Activated CD4-positive, alpha-beta T cell treated with anti-CD3 and anti-CD28 coated beads, Interleukin-2, amount 50 U/mL, for 16 hours (primary cell): ENCODE measurements at regions not wholly inside any gene's neighbourhood (a gene's known extent, or its start where the extent isn't known, plus 50 kb on each side); places are given as distances from the start of the nearest gene placed in this dataset.
A peak's percentile ranks its signal among the peaks of the same experiment; 100 is the strongest.
"Not testable (repeated sequence)": the region's sequence is repeated elsewhere in the genome, so short reads cannot be mapped to it uniquely, and the experiment has no call there.

Experiments
- DNase-seq: peaks from one replicate; pipeline ENCODE4 v3.0.0-alpha.2; 2020

GRCh38 chr14:88986146-88986841, 161.8 kb downstream of the TTC8 start:
- no peak for DNase-seq

GRCh38 chr14:88986908-88987307, 162.5 kb downstream of the TTC8 start:
- DNase-seq: not testable (repeated sequence)

- no peak for DNase-seq
Measured at GRCh38 chr14:88987516-88987915, 163.1 kb downstream of the TTC8 start.

GRCh38 chr14:88989911-88990310, 165.5 kb downstream of the TTC8 start:
- no peak for DNase-seq

- DNase-seq: no peak
Measured at GRCh38 chr14:88990856-88991255, 166.4 kb downstream of the TTC8 start.

- DNase-seq: no peak
Measured at GRCh38 chr14:88992011-88992410, 167.6 kb downstream of the TTC8 start.

GRCh38 chr14:88993946-88994345, 169.5 kb downstream of the TTC8 start:
- no peak for DNase-seq

GRCh38 chr14:88995437-88996198, 171.2 kb downstream of the TTC8 start:
- DNase-seq: no peak

- DNase-seq: no peak
Measured at GRCh38 chr14:88998027-88998426, 173.6 kb downstream of the TTC8 start.

- DNase-seq: no peak
Measured at GRCh38 chr14:88999137-88999536, 174.7 kb downstream of the TTC8 start.

GRCh38 chr14:89000007-89000942, 175.8 kb downstream of the TTC8 start:
- peak; percentile 50 for DNase-seq

- DNase-seq: no peak
Measured at GRCh38 chr14:89004166-89004565, 179.7 kb downstream of the TTC8 start.

- no peak for DNase-seq
Measured at GRCh38 chr14:89007906-89008305, 183.5 kb downstream of the TTC8 start.

- DNase-seq: no peak
Measured at GRCh38 chr14:89011355-89012281, 187.2 kb downstream of the TTC8 start.

GRCh38 chr14:89012282-89013097, 188.0 kb downstream of the TTC8 start:
- DNase-seq: no peak

- no peak for DNase-seq
Measured at GRCh38 chr14:89013098-89013504, 188.7 kb downstream of the TTC8 start.

- DNase-seq: no peak
Measured at GRCh38 chr14:89013698-89014568, 189.5 kb downstream of the TTC8 start.

GRCh38 chr14:89014569-89014850, 190.1 kb downstream of the TTC8 start:
- no peak for DNase-seq

- DNase-seq: no peak
Measured at GRCh38 chr14:89015016-89015415, 190.6 kb downstream of the TTC8 start.

GRCh38 chr14:89017417-89017816, 193.0 kb downstream of the TTC8 start:
- DNase-seq: no peak

GRCh38 chr14:89022274-89022673, 197.8 kb downstream of the TTC8 start:
- no peak for DNase-seq
